ENCODE measurements at regions not wholly inside any gene's neighbourhood (a gene's known extent, or its start where the extent isn't known, plus 50 kb on each side); places are given as distances from the start of the nearest gene placed in this dataset.

- TF ChIP-seq ZNF318 (CRISPR knock-in tag; IDR thresholded peaks at IDR 0.05) (no peak), FOXJ3 (CRISPR knock-in tag; IDR thresholded peaks at IDR 0.05; ENCODE audit: borderline replicate concordance) (no peak), ZNF687 (CRISPR knock-in tag; IDR thresholded peaks at IDR 0.05) (no peak), FOXO1 (CRISPR knock-in tag; IDR thresholded peaks at IDR 0.05) (no peak), ETV5 (CRISPR knock-in tag; IDR thresholded peaks at IDR 0.05; ENCODE audit: borderline replicate concordance) (no peak), POLR2AphosphoS5 (IDR thresholded peaks at IDR 0.05; ENCODE audit: low read depth, low read length) (no peak), IRF9 (CRISPR knock-in tag; IDR thresholded peaks at IDR 0.05; ENCODE audit: borderline replicate concordance) (no peak), SRSF1 (optimal IDR thresholded peaks at IDR 0.05; ENCODE audit: low read depth, low read length) (no peak), ZFYVE20 (CRISPR knock-in tag; IDR thresholded peaks at IDR 0.05; ENCODE audit: borderline replicate concordance, low read depth) (no peak), ZNF773 (CRISPR knock-in tag; IDR thresholded peaks at IDR 0.05; ENCODE audit: borderline replicate concordance) (no peak)
These were observed 943.5 kb downstream of the BCL11B start (continued) for GRCh38 chr14:98328496-98328895.

Data from HepG2 (cell line).